GM12872 (cell line): ENCODE measurements at regions not wholly inside any gene's neighbourhood (a gene's known extent, or its start where the extent isn't known, plus 50 kb on each side); places are given as distances from the start of the nearest gene placed in this dataset.

ENCODE experiments used
- CTCF ChIP-seq: IDR thresholded peaks from 3 replicates; pipeline ENCODE4 v1.5.1; 2011; ENCODE audit warnings: low read depth, mild to moderate bottlenecking, low read length, moderate library complexity; ENCODE audit not compliant: insufficient read depth

- TF ChIP-seq CTCF = no peak
Measured at GRCh38 chr2:22628221-22628620, 756.8 kb upstream of the KLHL29 start.

GRCh38 chr2:22628906-22629305, 756.1 kb upstream of the KLHL29 start:
- TF ChIP-seq CTCF = no peak

- no peak for TF ChIP-seq CTCF
Measured at GRCh38 chr2:22634167-22634566, 750.8 kb upstream of the KLHL29 start.

GRCh38 chr2:22656426-22656825, 728.6 kb upstream of the KLHL29 start:
- no peak for TF ChIP-seq CTCF

GRCh38 chr2:22673529-22673928, 711.5 kb upstream of the KLHL29 start:
- no peak for TF ChIP-seq CTCF

- TF ChIP-seq CTCF = no peak
Measured at GRCh38 chr2:22683914-22684313, 701.1 kb upstream of the KLHL29 start.

GRCh38 chr2:22690096-22690495, 694.9 kb upstream of the KLHL29 start:
- no peak for TF ChIP-seq CTCF

- TF ChIP-seq CTCF = no peak
Measured at GRCh38 chr2:22691666-22692065, 693.3 kb upstream of the KLHL29 start.
